H1 (cell line): ENCODE measurements at regions not wholly inside any gene's neighbourhood (a gene's known extent, or its start where the extent isn't known, plus 50 kb on each side); places are given as distances from the start of the nearest gene placed in this dataset.

ENCODE experiments used
- CTCF ChIA-PET: fragments of 300-600 bp; sonication (Branson Sonifier 250); formaldehyde crosslinking; loops from one replicate; lab custom pipeline; 2021; ENCODE audit not compliant: partially characterized antibody; lab: Charles Lee
- POLR2A ChIA-PET: fragments of 300-600 bp; sonication (Branson Sonifier 250); formaldehyde crosslinking; loops from one replicate; lab custom pipeline; 2021; ENCODE audit warnings: inconsistent platforms; ENCODE audit not compliant: partially characterized antibody; lab: Charles Lee
- DNase-seq, 2 experiments: peaks; one replicate each; pipeline versions ENCODE4 v3.0.0 to v3.0.0-alpha.2; 2010 to 2022; ENCODE audit warnings: low spot score in 2 of 2, low read depth in 1 of 2, mixed read lengths in 1 of 2
- FAIRE-seq: peaks from 2 replicates; lab custom pipeline; 2011; peaks lifted over from hg19 to GRCh38; lab: Jason Lieb, UNC
- H2AFZ ChIP-seq: 2 replicates; pipeline ENCODE4 v1.8.1; 2012; ENCODE audit warnings: low read length, inconsistent platforms
- H2AK5ac ChIP-seq: 2 replicates; pipeline ENCODE4 v1.6.1; 2013; ENCODE audit warnings: low read depth, low read length
- H2BK120ac ChIP-seq: replicated peaks from 2 replicates; pipeline ENCODE3; 2013; ENCODE audit warnings: low read depth, low read length, inconsistent platforms
- H2BK12ac ChIP-seq: 2 replicates; pipeline ENCODE4 v1.6.1; 2013; ENCODE audit warnings: low read depth, low read length
- H2BK15ac ChIP-seq: 2 replicates; pipeline ENCODE4 v1.6.1; 2013; ENCODE audit warnings: low read length
- H2BK20ac ChIP-seq: 2 replicates; pipeline ENCODE4 v1.6.1; 2013; ENCODE audit warnings: low read length
- H2BK5ac ChIP-seq: 2 replicates; pipeline ENCODE4 v1.6.1; 2013; ENCODE audit warnings: low read depth, low read length
- H3K14ac ChIP-seq: 2 replicates; pipeline ENCODE4 v1.6.1; 2013; ENCODE audit warnings: inconsistent platforms; ENCODE audit not compliant: insufficient read length
- H3K18ac ChIP-seq: 2 replicates; pipeline ENCODE4 v1.6.1; 2013; ENCODE audit warnings: low read length; ENCODE audit errors: extremely low read depth
- H3K23ac ChIP-seq: 2 replicates; pipeline ENCODE4 v1.6.1; 2013; ENCODE audit warnings: inconsistent platforms; ENCODE audit not compliant: insufficient read length
- H3K23me2 ChIP-seq: 2 replicates; pipeline ENCODE4 v1.6.1; 2013; ENCODE audit warnings: low read depth, low read length
- H3K27ac ChIP-seq: 2 replicates; pipeline ENCODE4 v1.6.1; 2011; ENCODE audit warnings: low read depth, low read length, inconsistent platforms
- H3K27me3 ChIP-seq, 4 experiments: replicated peaks in 1 of 4; 1 replicate in 1 of 4; 2 replicates in 3 of 4; pipeline versions ENCODE4 v1.6.1 to v1.8.1; 2011 to 2013; ENCODE audit warnings: low read length in 3 of 4, mild to moderate bottlenecking in 3 of 4, inconsistent platforms in 2 of 4, mixed read lengths in 2 of 4, moderate library complexity in 1 of 4; ENCODE audit not compliant: control insufficient read depth in 3 of 4, insufficient read depth in 3 of 4; ENCODE audit errors: extremely low read depth in 1 of 4
- H3K36me3 ChIP-seq, 4 experiments: 2 replicates each; pipeline versions ENCODE4 v1.6.1 to v1.8.1; 2011 to 2013; ENCODE audit warnings: mild to moderate bottlenecking in 4 of 4, low read length in 3 of 4, moderate library complexity in 2 of 4, control low read depth in 1 of 4, inconsistent platforms in 1 of 4; ENCODE audit not compliant: insufficient read depth in 4 of 4, control insufficient read depth in 2 of 4
- H3K4ac ChIP-seq: replicated peaks from 2 replicates; pipeline ENCODE3; 2013; ENCODE audit warnings: low read length, low read depth, mixed read lengths, inconsistent platforms; ENCODE audit not compliant: insufficient read length
- H3K4me1 ChIP-seq, 4 experiments: replicated peaks in 1 of 4; 1 replicate in 1 of 4; 2 replicates in 3 of 4; pipeline versions ENCODE4 v1.6.1 to v1.8.1; 2011 to 2013; ENCODE audit warnings: low read length in 3 of 4, inconsistent platforms in 2 of 4, mixed read lengths in 1 of 4; ENCODE audit not compliant: insufficient read depth in 4 of 4, control insufficient read depth in 3 of 4
- H3K4me2 ChIP-seq, 2 experiments: 2 replicates each; pipeline versions ENCODE4 v1.6.1 to v1.8.1; 2011 to 2013; ENCODE audit warnings: low read depth in 2 of 2, low read length in 2 of 2, control low read depth in 1 of 2, inconsistent platforms in 1 of 2, mild to moderate bottlenecking in 1 of 2; ENCODE audit not compliant: insufficient read depth in 1 of 2
- H3K4me3 ChIP-seq, 4 experiments: fragments of 200-600, 300-600 bp in 1 of 4; sonication (generic), shearing (Covaris generic), sonication (Bioruptor Twin) in 1 of 4; 2 replicates each; pipeline versions ENCODE4 v1.5.1 to v1.8.1; 2011 to 2016; ENCODE audit warnings: low read length in 4 of 4, low read depth in 3 of 4, control low read depth in 2 of 4, inconsistent platforms in 2 of 4, mild to moderate bottlenecking in 2 of 4, mixed read lengths in 1 of 4, moderate library complexity in 1 of 4; ENCODE audit not compliant: insufficient read depth in 2 of 4; ENCODE audit errors: extremely low read depth in 1 of 4
- H3K56ac ChIP-seq: replicated peaks from 2 replicates; pipeline ENCODE3; 2013; ENCODE audit warnings: low read depth, mild to moderate bottlenecking, mixed read lengths, low read length, inconsistent platforms; ENCODE audit not compliant: insufficient read length
- H3K79me1 ChIP-seq: 2 replicates; pipeline ENCODE4 v1.6.1; 2013; ENCODE audit warnings: low read depth, low read length, control low read depth
- H3K79me2 ChIP-seq, 2 experiments: 2 replicates each; pipeline versions ENCODE4 v1.6.1 to v1.8.1; 2012 to 2013; ENCODE audit warnings: low read length in 2 of 2, mild to moderate bottlenecking in 2 of 2, inconsistent platforms in 1 of 2; ENCODE audit not compliant: insufficient read depth in 2 of 2, control insufficient read depth in 1 of 2
- H3K9ac ChIP-seq, 4 experiments: replicated peaks in 1 of 4; 1 replicate in 1 of 4; 2 replicates in 3 of 4; pipeline versions ENCODE4 v1.6.1 to v1.8.1; 2011 to 2013; ENCODE audit warnings: low read depth in 3 of 4, low read length in 3 of 4, control low read depth in 2 of 4, mild to moderate bottlenecking in 2 of 4, moderate library complexity in 2 of 4, inconsistent platforms in 1 of 4; ENCODE audit errors: extremely low read depth in 1 of 4
- H3K9me3 ChIP-seq, 2 experiments: 2 replicates each; pipeline versions ENCODE4 v1.6.1 to v1.8.1; 2012 to 2013; ENCODE audit warnings: mild to moderate bottlenecking in 2 of 2, moderate library complexity in 2 of 2, control low read depth in 1 of 2, inconsistent platforms in 1 of 2, low read depth in 1 of 2, low read length in 1 of 2, mixed read lengths in 1 of 2; ENCODE audit not compliant: insufficient read depth in 2 of 2
- H4K20me1 ChIP-seq, 2 experiments: replicated peaks in 1 of 2; 2 replicates each; pipeline versions ENCODE3 to v1.8.1; 2011 to 2013; ENCODE audit warnings: inconsistent platforms in 2 of 2, low read length in 2 of 2, mild to moderate bottlenecking in 1 of 2; ENCODE audit not compliant: insufficient read depth in 2 of 2, control insufficient read depth in 1 of 2
- H4K5ac ChIP-seq: 2 replicates; pipeline ENCODE4 v1.6.1; 2013; ENCODE audit warnings: low read length, low read depth, mixed read lengths, inconsistent platforms; ENCODE audit not compliant: insufficient read length
- H4K8ac ChIP-seq: 2 replicates; pipeline ENCODE4 v1.8.0; 2013; ENCODE audit warnings: mild to moderate bottlenecking, moderate library complexity, low read length, inconsistent platforms; ENCODE audit not compliant: insufficient read depth; ENCODE audit errors: extremely low read depth
- H4K91ac ChIP-seq: replicated peaks from 2 replicates; pipeline ENCODE3; 2013; ENCODE audit warnings: low read length, mixed read lengths, inconsistent platforms; ENCODE audit not compliant: insufficient read length
- BRCA1 ChIP-seq: IDR thresholded peaks from 2 replicates; pipeline ENCODE4 v1.6.1; 2012; ENCODE audit warnings: low read depth, low read length, improper control_type of control experiment
- CBX8 ChIP-seq: fragments of 300-800, 300-1000 bp; sonication (generic); IDR thresholded peaks from 2 replicates; pipeline ENCODE4 v1.7.1; 2016; ENCODE audit warnings: low read depth, low read length, borderline replicate concordance
- POU5F1 ChIP-seq: IDR thresholded peaks from 2 replicates; pipeline ENCODE4 v1.6.1; 2011; ENCODE audit warnings: low read depth, mild to moderate bottlenecking, low read length, moderate library complexity
- TBP ChIP-seq: IDR thresholded peaks from 2 replicates; pipeline ENCODE4 v1.6.1; 2011; ENCODE audit warnings: low read depth, low read length, improper control_type of control experiment
- WGBS, 2 experiments: shearing (Covaris generic) in 1 of 2; methylation state at CpG; one replicate each; pipeline versions ENCODE4 v1.1.6 to v1.1.7; 2013 to 2015; ENCODE audit warnings: low lambda C conversion rate in 2 of 2, mixed read lengths in 2 of 2, inconsistent platforms in 1 of 2, low coverage in 1 of 2, missing lambda C conversion rate in 1 of 2; ENCODE audit not compliant: insufficient replicate concordance in 2 of 2, insufficient coverage in 1 of 2, insufficient read length in 1 of 2; ENCODE audit errors: extremely low coverage in 1 of 2, missing lambda C conversion rate in 1 of 2; 5-methylcytosine and 5-hydroxymethylcytosine counted together

DNA sequence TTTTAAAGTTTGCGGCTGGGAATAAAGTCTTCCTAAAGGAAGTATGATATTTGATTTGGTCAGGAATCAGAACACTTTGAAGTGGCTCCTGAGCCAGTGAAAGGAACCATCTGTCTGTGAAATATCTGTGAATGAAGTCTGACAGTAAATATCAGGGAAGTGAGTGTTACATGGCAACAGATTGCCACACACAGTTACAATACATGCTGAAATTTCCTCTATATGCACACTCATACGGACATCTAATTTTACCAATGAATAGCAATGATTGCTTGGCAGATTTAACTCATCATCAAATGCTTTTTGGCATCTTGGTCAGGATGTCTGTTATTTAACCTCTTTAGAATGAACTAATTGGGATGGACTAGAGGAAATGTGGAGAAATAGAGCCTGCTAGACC is 1023.8 kb downstream of the FAT4 start:
- TF ChIP-seq TBP (no peak), POU5F1 (no peak), BRCA1 (no peak), CBX8 (no peak)
- FAIRE-seq: no peak

More for the DNA sequence above, 1023.8 kb downstream of the FAT4 start:
- Histone ChIP-seq H3K23me2 (no peaks in the 10 kb centered on the region), H2BK15ac (no peak overlapping the region), H2BK5ac (no peak overlapping the region), H2BK120ac (no peak overlapping the region), H3K36me3 (no peaks in the 10 kb centered on the region), H2BK20ac (no peak overlapping the region), H3K23ac (no peak overlapping the region), H3K4me3 (no peak overlapping the region), H3K4me1 (no peaks in the 10 kb centered on the region), H2AK5ac (no peak overlapping the region), H3K79me2 (no peaks in the 10 kb centered on the region), H3K27me3 (no peaks in the 10 kb centered on the region), H3K79me1 (no peaks in the 10 kb centered on the region), H3K4me2 (no peak overlapping the region), H2BK12ac (no peak overlapping the region), H3K9ac (no peak overlapping the region), H3K14ac (no peak overlapping the region), H4K91ac (no peak overlapping the region), H4K5ac (no peak overlapping the region), H4K20me1 (no peaks in the 10 kb centered on the region), H2AFZ (no peak overlapping the region), H3K56ac (no peak overlapping the region), H4K8ac (no peak overlapping the region), H3K9me3 (no peaks in the 10 kb centered on the region), H3K18ac (no peak overlapping the region), H3K4ac (no peak overlapping the region), H3K27ac (no peak overlapping the region)
- ChIA-PET POLR2A (no interaction called here), CTCF (no interaction called here)
- 98% methylated on average over 2 of the region's 2 CpGs; no CpG with 5 or more reads in 1 of the 2 experiments for WGBS, 2 experiments
- DNase-seq: no peak
